ENCODE measurements at regions not wholly inside any gene's neighbourhood (a gene's known extent, or its start where the extent isn't known, plus 50 kb on each side); places are given as distances from the start of the nearest gene placed in this dataset.

GRCh38 chr6:2433266-2433665 lies 187.9 kb upstream of the GMDS start:
- H3K4me3 Mint-ChIP-seq, result no peak overlapping the region
- no peak overlapping the region for H3K27ac Mint-ChIP-seq
- no peaks in the 10 kb centered on the region for H3K36me3 Mint-ChIP-seq (ENCODE audit: low read depth)
- no peaks in the 10 kb centered on the region for H3K9me3 Mint-ChIP-seq
- H3K27me3 Mint-ChIP-seq, result no peaks in the 10 kb centered on the region
- no peaks in the 10 kb centered on the region for H3K4me1 Mint-ChIP-seq (ENCODE audit: low read depth)

- no peaks in the 10 kb centered on the region for H3K36me3 Mint-ChIP-seq (ENCODE audit: low read depth)
- H3K27me3 Mint-ChIP-seq, result no peaks in the 10 kb centered on the region
- H3K4me1 Mint-ChIP-seq (ENCODE audit: low read depth), result no peaks in the 10 kb centered on the region
- H3K4me3 Mint-ChIP-seq, result no peak overlapping the region
- no peaks in the 10 kb centered on the region for H3K9me3 Mint-ChIP-seq
- no peak overlapping the region for H3K27ac Mint-ChIP-seq
These were observed 186.9 kb upstream of the GMDS start for GRCh38 chr6:2432292-2432691.

- no peaks in the 10 kb centered on the region for H3K36me3 Mint-ChIP-seq (ENCODE audit: low read depth)
- no peaks in the 10 kb centered on the region for H3K9me3 Mint-ChIP-seq
- H3K4me1 Mint-ChIP-seq (ENCODE audit: low read depth), result no peaks in the 10 kb centered on the region
- H3K4me3 Mint-ChIP-seq, result no peak overlapping the region
- H3K27ac Mint-ChIP-seq, result no peak overlapping the region
- no peaks in the 10 kb centered on the region for H3K27me3 Mint-ChIP-seq
These were observed 185.2 kb upstream of the GMDS start for GRCh38 chr6:2430612-2431011.

- H3K27ac Mint-ChIP-seq, result no peak overlapping the region
- H3K27me3 Mint-ChIP-seq, result no peaks in the 10 kb centered on the region
- no peaks in the 10 kb centered on the region for H3K4me1 Mint-ChIP-seq (ENCODE audit: low read depth)
- H3K36me3 Mint-ChIP-seq (ENCODE audit: low read depth), result peaks cover 2% of the 10 kb centered on the region
- no peak overlapping the region for H3K4me3 Mint-ChIP-seq
- no peaks in the 10 kb centered on the region for H3K9me3 Mint-ChIP-seq
These were observed 184.1 kb upstream of the GMDS start for GRCh38 chr6:2429460-2429859.

- H3K36me3 Mint-ChIP-seq (ENCODE audit: low read depth), result peaks cover 4% of the 10 kb centered on the region
- H3K27me3 Mint-ChIP-seq, result no peaks in the 10 kb centered on the region
- H3K27ac Mint-ChIP-seq, result no peak overlapping the region
- no peak overlapping the region for H3K4me3 Mint-ChIP-seq
- H3K9me3 Mint-ChIP-seq, result no peaks in the 10 kb centered on the region
- H3K4me1 Mint-ChIP-seq (ENCODE audit: low read depth), result no peaks in the 10 kb centered on the region
These were observed 183.6 kb upstream of the GMDS start for GRCh38 chr6:2429032-2429431.

- no peaks in the 10 kb centered on the region for H3K27me3 Mint-ChIP-seq
- no peak overlapping the region for H3K4me3 Mint-ChIP-seq
- H3K36me3 Mint-ChIP-seq (ENCODE audit: low read depth), result peaks cover 4% of the 10 kb centered on the region
- no peaks in the 10 kb centered on the region for H3K4me1 Mint-ChIP-seq (ENCODE audit: low read depth)
- H3K9me3 Mint-ChIP-seq, result no peaks in the 10 kb centered on the region
- H3K27ac Mint-ChIP-seq, result no peak overlapping the region
These were observed 181.3 kb upstream of the GMDS start for GRCh38 chr6:2426561-2427340.

- Mint-ChIP-seq H3K4me1 (ENCODE audit: low read depth) (no peaks in the 10 kb centered on the region), H3K27ac (no peak overlapping the region), H3K4me3 (no peak overlapping the region), H3K27me3 (no peaks in the 10 kb centered on the region), H3K9me3 (no peaks in the 10 kb centered on the region), H3K36me3 (ENCODE audit: low read depth) (no peaks in the 10 kb centered on the region)
These were observed 170.8 kb upstream of the GMDS start for GRCh38 chr6:2416128-2416712.

GRCh38 chr6:2414885-2415547 lies 169.6 kb upstream of the GMDS start:
- H3K9me3 Mint-ChIP-seq, result no peaks in the 10 kb centered on the region
- H3K27ac Mint-ChIP-seq, result no peak overlapping the region
- H3K4me3 Mint-ChIP-seq, result no peak overlapping the region
- H3K27me3 Mint-ChIP-seq, result no peaks in the 10 kb centered on the region
- no peaks in the 10 kb centered on the region for H3K4me1 Mint-ChIP-seq (ENCODE audit: low read depth)
- H3K36me3 Mint-ChIP-seq (ENCODE audit: low read depth), result no peaks in the 10 kb centered on the region

- Mint-ChIP-seq H3K4me3 (no peak overlapping the region), H3K4me1 (ENCODE audit: low read depth) (no peaks in the 10 kb centered on the region), H3K27me3 (no peaks in the 10 kb centered on the region), H3K9me3 (no peaks in the 10 kb centered on the region), H3K36me3 (ENCODE audit: low read depth) (no peaks in the 10 kb centered on the region), H3K27ac (no peak overlapping the region)
These were observed 167.3 kb upstream of the GMDS start for GRCh38 chr6:2412731-2413130.

GRCh38 chr6:2410656-2411380 lies 165.4 kb upstream of the GMDS start:
- Mint-ChIP-seq H3K27ac (no peak overlapping the region), H3K9me3 (no peaks in the 10 kb centered on the region)

GRCh38 chr6:2407525-2407924 lies 162.1 kb upstream of the GMDS start:
- Mint-ChIP-seq H3K27me3 (no peaks in the 10 kb centered on the region), H3K36me3 (ENCODE audit: low read depth) (no peaks in the 10 kb centered on the region), H3K9me3 (no peaks in the 10 kb centered on the region), H3K27ac (no peak overlapping the region), H3K4me1 (ENCODE audit: low read depth) (no peaks in the 10 kb centered on the region), H3K4me3 (no peak overlapping the region)

More at GRCh38 chr6:2410656-2411380, 165.4 kb upstream of the GMDS start:
- no peaks in the 10 kb centered on the region for H3K4me1 Mint-ChIP-seq (ENCODE audit: low read depth)
- no peaks in the 10 kb centered on the region for H3K36me3 Mint-ChIP-seq (ENCODE audit: low read depth)
- no peaks in the 10 kb centered on the region for H3K27me3 Mint-ChIP-seq
- no peak overlapping the region for H3K4me3 Mint-ChIP-seq

- no peaks in the 10 kb centered on the region for H3K27me3 Mint-ChIP-seq
- H3K36me3 Mint-ChIP-seq (ENCODE audit: low read depth), result peaks cover 8% of the 10 kb centered on the region
- H3K9me3 Mint-ChIP-seq, result no peaks in the 10 kb centered on the region
- no peak overlapping the region for H3K27ac Mint-ChIP-seq
- no peaks in the 10 kb centered on the region for H3K4me1 Mint-ChIP-seq (ENCODE audit: low read depth)
- no peak overlapping the region for H3K4me3 Mint-ChIP-seq
These were observed 159.0 kb upstream of the GMDS start for GRCh38 chr6:2404211-2404929.

- no peaks in the 10 kb centered on the region for H3K4me1 Mint-ChIP-seq (ENCODE audit: low read depth)
- H3K9me3 Mint-ChIP-seq, result no peaks in the 10 kb centered on the region
- no peak overlapping the region for H3K4me3 Mint-ChIP-seq
- no peaks in the 10 kb centered on the region for H3K27me3 Mint-ChIP-seq
- H3K36me3 Mint-ChIP-seq (ENCODE audit: low read depth), result peaks cover 8% of the 10 kb centered on the region
- H3K27ac Mint-ChIP-seq, result no peak overlapping the region
These were observed 158.1 kb upstream of the GMDS start for GRCh38 chr6:2403546-2403945.

- no peak overlapping the region for H3K4me3 Mint-ChIP-seq
- no peaks in the 10 kb centered on the region for H3K4me1 Mint-ChIP-seq (ENCODE audit: low read depth)
- peaks cover 8% of the 10 kb centered on the region for H3K36me3 Mint-ChIP-seq (ENCODE audit: low read depth)
- H3K9me3 Mint-ChIP-seq, result no peaks in the 10 kb centered on the region
- no peaks in the 10 kb centered on the region for H3K27me3 Mint-ChIP-seq
- H3K27ac Mint-ChIP-seq, result no peak overlapping the region
These were observed 151.6 kb upstream of the GMDS start for GRCh38 chr6:2396846-2397630.
